ENCODE measurements at regions not wholly inside any gene's neighbourhood (a gene's known extent, or its start where the extent isn't known, plus 50 kb on each side); places are given as distances from the start of the nearest gene placed in this dataset.

DNA sequence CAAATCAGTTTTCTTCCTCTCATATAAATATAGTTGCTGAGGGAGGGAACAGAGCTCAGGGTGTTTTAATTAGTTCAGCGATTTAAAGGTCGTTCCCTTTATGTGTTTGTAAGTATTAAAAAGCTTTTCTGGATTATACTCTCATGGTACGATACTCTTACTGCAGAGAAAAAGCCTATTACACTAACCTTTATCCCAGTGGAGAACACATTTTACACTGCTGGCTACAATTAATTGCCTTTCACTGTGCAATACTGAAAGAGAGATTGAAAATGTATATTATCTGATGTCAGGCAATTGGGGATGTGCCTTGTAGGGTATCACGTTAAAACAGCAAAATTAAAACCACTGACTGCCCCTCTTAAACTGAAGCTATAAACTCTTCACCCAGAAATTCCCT lies 526.9 kb upstream of the SGCG start:
- DNase-seq (ENCODE audit: low read depth in 2 of 2) = no peak

DNA sequence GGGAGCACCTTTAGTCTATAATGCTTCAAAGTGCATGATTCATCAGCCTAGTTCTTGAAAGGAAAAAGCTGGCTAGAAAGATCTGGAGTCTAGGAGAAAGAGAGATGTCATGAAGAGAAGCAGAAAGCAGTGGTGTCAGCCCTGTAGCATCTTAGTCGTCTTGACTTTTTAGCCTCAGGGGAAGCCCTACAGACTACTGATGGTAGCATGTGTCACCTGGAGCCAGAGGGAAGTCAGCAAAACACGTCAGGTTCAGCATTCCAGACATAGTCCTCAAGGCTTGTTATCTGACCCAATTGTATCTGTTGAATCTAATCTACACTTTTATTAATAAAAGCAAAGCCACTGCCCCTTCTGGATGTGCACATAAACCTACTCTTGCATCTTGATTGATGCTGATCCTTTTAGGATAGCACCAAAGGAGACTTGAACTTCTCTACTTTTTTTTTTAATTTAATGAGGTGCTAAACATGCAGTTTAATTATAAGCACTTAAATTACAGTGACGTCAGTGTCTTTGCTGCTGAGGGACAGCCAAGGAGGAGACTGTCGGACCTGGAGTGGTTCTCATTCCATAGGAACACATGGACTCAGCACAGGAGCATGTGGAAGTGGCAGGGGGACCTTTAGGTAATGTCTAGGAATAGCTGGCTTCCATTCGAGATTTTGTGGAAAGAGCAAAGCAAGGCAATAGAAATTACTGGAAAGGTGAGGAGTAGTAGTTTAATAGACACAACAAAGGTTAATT lies 525.5 kb upstream of the SGCG start:
- no peak for DNase-seq (ENCODE audit: low read depth in 2 of 2)

DNA sequence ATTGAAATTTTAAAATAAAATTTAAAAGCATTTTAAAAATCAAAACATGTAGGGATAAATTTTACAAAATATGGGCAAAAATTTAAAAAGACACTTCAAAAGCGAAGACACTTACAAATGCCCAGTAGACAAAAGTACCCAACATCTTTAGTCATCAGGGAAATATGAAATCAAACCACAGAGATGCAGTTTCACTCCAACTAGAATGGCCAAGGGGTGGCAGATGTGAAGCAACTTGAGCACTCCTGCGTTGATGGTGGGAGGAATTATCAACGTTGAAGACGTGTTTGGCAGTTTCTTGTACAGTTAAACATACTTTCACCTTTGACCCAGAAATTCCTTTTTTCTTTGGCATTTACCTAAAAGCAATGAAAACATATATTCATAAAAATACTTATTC lies 518.0 kb upstream of the SGCG start:
- DNase-seq (ENCODE audit: low read depth in 2 of 2) = no peak

DNA sequence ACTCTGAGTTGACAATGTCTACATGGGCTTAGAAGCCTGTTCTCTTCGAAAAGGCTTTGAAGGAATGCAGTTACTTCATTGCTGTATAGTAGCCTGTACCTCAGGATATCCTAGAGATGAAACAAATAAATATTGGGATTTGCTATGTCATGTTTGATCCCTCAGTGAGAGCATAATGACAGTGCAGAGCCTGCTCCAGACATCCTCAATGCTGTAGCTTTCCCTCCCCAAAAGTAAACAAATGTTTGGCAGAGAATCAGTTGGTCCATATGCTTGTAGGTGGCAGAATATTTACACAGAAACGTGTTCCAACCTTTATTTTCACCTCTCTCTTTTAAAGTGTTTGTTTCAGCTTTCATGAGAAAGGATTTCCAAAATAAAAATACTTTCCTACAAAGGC lies 515.3 kb upstream of the SGCG start:
- DNase-seq (ENCODE audit: low read depth in 2 of 2) = no peak

DNA sequence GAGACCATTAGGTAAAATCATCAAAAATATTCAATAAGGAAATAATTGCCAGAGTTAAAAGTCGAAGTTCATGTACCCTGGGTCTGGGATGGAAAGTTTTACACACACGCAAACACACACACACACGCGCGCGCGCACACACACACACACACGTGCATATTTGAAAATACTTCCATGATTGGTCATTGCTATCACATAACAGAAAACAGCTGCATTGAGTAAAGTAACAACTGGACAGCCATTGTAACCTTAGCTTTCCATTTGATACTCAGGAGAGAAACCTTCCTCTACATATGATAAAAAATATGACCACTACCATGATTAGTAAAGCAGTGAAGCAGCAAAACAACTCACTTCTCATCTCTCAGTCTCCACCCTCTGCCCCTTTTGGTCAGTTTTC lies 490.0 kb upstream of the SGCG start:
- DNase-seq (ENCODE audit: low read depth in 2 of 2) = no peak

DNA sequence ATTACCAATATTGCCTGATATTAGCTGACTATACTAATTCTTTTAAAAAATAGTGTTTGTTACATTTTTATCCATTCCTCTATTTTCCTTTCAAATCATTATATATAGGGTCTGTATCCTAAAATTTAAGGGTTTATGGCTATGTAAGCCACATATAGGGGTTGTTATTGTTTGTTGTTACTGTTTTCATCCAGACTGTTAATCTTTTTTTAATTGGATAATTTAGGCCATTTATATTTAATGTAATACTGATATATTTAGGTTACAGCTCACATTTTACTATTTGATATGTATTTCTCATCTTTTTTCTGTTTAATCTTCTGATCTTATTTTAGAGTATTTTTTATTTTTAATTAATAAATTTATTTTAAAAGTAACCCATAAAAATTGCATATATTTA lies 487.1 kb upstream of the SGCG start:
- DNase-seq (ENCODE audit: low read depth in 2 of 2) = no peak

DNA sequence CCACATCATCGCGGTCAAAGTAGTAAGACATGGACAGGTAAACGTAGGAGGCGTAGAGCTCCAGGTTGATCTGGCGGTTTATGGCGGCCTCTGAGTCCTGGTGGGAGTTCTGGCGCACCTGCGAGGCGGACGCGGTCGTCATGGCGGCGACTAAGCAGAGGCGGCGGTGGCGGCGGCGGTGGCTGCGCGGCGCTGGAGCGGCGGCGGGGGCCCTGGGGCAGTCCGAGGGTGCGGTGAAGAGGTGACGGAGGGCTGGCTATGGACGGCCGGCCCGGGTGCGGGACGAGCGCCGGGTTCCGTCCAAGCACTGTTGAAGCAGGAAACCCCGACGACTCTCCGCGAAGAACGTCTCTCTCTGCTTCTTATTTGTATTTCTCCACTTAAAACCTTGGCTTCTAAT lies 484.3 kb upstream of the SGCG start:
- DNase-seq (ENCODE audit: low read depth in 2 of 2) = no peak

DNA sequence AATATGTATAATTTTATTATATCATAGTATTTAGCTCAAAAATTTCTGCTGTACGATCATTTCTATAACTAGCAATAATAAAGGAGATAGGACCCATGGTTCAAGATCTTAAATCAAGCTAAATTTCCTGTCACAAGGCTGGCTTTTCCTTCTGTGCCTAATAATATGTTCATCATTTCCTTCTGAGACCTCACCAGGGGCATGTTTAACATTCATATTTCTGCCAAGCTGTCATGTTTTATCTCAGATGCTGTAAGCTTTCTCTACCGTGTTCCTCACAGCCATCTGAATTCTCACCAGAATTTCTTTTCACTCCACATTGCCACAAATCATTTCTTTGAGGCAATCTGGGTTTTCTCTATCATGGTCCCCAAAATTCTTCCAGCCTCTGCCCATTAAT lies 482.3 kb upstream of the SGCG start:
- no peak for DNase-seq (ENCODE audit: low read depth in 2 of 2)

DNA sequence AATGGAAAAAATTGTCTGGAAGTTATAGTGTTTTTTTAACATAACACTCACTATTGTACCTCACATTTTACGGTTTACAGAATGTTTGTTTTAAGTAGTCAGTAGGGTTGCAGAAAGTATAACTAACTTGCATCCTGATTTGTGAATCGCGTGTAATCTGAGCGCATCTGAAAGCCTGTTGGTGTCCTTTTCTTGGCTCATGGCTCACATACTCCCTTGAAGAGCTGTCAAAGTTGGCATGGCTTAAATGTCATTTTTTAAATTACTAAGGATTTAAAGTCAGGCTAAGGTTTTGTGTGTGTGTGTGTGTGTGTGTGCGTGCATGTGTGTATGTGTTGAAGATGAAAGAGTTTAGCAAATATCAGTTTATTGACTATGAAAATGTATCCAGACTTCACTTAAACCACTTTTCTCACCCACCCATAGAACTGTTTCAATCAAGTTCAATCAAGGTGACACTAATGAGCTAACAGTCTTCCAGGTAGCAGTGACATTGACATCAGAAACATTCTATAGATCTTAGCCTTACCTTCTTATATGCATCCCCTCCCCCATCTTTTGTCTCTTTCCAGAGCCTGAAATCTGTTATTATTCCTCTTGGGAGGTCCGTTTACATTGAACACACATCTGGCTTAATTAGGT lies 480.4 kb upstream of the SGCG start:
- DNase-seq (ENCODE audit: low read depth in 2 of 2) = no peak

DNA sequence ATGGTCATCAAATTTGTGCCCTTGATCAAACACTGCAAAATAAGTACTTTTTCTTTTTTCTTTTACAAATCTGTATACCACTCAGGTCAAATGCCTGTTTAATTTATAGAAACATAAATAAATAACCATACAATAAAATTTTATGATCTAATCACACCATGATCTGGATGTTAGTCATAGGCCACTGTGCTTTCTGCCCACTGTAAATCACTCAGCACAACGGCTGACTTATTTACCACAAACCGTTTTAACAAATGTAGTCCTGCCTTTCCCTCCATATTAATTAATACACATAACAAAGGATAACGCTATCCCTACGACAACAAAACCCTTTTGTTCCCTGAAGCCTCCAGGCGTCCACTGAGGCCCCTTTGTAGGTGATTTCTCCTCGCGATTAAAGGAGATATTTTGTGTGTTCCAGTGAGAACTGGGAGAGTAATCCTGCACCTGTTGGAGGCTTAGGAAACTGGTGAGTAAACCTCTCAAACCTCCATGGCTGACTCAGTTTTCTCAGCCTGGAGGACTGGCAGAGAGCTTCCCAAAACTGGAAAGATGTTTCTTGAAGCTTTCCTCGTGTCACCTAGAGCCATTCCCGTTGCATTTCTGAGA lies 477.1 kb upstream of the SGCG start:
- DNase-seq (ENCODE audit: low read depth in 2 of 2) = no peak

DNA sequence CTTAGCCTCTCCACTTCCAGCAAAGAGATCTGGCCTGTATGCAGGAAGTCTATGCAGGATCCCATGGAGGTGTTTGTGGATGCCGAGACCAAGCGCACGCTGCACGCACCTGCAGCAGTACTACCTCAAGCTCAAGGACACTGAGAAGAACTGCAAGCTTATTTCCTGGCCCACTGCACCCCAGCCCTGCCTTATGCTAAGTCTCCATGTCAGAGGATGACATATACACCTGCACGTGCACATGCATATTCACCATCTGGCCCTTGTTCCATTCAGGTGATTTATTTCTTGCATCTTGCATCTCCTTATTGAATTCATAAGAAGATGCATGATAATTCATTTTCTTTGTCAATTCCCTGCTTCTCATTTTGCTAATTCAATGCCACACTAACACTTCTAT lies 472.8 kb upstream of the SGCG start:
- DNase-seq (ENCODE audit: low read depth in 2 of 2) = no peak

DNA sequence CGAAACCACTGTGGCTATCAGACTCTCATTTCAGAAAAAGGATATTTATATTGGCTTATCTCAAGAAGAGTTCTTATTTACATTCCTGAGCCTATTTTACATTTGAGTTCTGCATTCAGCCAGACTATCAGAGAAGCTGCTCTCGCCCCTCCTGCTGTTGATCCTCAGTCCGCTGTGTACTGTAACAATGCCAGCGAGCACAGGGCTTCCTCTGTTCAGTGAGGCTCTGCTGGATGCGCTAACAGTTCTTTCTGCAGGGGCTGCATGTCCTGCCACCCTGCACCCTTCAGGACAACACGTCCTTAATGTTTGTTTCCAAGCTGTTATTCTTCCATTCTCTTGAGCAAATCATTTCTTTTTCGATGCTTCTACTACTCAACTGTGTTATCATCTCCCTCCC lies 463.7 kb upstream of the SGCG start:
- no peak for DNase-seq (ENCODE audit: low read depth in 2 of 2)

DNA sequence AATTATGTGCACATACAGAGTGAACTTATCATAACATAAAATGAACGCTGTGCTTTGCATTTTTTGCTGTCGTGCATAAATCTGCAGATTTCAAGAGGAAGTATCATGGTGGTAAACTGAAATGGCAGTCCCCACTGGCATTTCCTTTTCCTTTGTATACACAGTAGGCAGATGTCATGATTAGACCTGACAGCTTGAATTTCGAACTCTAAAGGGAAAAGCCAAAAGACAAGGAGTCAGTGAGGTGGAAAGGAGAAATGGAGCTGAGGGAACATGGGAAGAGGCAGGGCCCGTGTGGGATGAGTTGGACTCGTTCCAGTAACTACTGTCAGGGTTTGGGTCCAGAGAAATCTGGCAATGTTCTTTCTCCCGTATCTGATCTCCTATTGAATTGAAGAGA lies 454.1 kb upstream of the SGCG start:
- DNase-seq (ENCODE audit: low read depth in 2 of 2) = no peak

DNA sequence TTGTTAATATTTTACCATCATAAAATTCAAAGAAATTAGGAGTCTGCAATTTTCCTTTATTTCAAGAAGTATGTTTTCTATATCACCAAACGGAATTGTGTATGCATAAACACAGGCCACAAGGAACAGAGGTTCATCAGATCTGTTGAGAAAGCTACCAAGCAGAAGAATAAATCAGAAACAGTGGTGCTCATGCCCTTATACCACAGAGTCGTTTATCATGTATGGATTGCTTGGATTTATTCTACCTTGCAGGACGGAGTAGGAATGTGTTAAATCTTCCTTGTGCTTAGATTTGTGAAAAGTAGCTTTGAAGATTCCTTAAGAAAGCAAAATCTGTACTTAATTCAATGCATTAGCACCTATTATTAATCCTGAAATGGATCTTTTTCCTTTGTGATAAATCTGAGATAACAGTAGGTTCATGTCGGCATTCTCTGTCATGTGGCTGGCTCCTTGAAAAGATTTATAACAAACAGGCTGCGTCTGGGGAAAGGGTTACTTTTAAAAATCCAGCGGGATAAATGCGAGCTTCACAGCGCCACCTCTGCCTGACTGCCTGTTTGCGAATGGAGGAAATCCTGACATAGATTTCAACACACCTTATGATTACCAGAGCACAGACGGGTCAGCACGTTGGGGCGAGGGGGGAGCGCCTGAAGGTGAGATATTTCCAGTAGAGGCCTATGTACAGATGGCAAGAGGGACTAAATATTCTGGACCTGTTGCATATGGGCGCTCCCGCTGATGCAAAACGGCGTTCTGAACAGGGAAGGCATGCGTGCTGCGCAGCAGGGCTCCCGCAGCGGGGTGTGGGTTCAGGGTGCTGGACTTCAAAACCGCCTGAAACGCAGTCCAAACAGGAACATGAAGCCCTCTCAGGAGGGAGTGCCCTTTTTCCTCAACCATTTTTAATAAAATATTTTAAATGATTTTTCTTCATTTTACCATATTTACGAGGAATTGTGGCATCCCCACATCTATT lies 445.5 kb upstream of the SGCG start:
- no peak for DNase-seq (ENCODE audit: low read depth in 2 of 2)

DNA sequence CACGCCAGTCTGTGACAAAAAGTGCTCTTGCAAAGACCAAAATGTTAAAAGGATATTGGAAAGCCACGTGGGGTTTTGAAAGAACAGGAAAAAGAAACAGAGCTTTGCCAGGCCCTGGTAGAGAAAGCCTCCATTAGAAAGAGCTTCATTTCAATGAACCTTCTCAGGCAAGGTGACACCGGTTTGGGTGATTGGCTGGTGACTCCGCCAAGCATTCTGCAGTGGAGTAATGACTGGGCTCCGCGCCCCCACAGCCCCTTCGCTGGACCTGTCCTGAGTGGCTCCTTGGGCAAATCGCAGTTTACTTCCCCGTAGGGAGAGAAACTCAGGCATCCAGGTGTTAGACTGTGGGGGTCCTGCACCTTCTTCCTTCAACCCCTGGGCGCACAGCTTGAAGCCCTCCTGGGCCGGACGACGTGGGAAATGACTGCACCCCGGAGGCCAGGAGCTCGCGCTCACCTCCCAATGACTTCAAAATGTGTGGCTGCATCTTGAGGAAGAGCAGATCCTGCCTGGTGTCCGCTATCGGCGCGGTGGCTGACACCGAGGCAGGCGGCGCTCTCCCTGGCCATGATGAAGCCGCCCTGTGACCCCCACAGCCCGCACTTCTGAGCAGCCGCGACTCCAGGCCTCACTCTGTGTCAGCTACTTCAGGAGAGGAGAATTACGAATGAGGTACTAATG lies 444.6 kb upstream of the SGCG start:
- no peak for DNase-seq (ENCODE audit: low read depth in 2 of 2)

DNA sequence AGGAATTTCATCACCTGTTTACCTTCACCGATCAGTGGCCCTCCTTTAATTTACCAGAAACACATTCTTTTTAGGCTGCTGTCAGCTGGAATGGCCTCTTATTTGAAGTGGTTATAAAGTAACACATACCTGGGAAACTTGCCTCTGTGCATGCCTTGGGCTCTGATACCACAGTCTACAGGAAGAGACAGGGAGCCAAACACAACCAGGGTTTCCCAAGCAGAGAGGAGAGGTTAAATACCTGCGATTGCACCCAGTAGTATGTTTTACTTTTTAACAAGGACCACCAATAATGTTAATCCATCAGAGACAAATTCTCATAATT lies 444.0 kb upstream of the SGCG start:
- no peak for DNase-seq (ENCODE audit: low read depth in 2 of 2)

DNA sequence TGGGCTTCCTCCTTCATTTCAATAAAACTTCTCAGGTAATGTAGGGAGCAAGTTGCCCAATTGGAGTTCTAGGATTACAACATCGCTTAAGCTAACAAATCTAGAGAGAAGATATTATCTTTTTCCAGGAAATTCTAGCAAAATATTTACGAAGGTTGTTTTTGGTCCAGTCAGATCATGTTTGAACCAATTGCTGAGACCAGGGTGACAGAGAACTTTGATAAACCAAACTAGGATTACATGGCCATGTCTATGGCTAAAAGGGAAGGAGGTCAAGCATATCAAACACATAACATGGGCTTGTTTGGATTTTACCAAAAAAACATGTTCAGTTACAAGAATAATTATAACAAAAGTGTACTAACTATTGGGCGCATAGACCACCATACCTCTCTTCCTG lies 442.4 kb upstream of the SGCG start:
- DNase-seq (ENCODE audit: low read depth in 2 of 2) = no peak

DNA sequence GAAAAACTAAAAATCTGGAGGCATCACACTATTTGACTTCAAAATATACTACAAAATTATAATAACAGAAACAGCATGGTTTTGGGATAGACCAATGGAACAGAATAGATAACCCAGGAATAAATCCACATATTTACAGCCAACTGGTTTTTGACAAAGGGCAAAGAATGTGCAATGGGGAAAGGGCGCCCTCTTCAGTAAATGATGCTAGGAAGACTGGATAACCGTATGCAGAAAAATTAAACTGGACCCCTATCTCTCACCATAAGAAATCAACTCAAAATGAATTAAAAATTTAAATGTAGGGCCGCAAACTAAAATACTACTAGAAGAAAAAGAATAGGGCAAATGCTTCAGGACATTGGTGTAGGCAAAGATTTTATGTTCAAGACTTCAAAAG lies 440.5 kb upstream of the SGCG start:
- DNase-seq (ENCODE audit: low read depth in 2 of 2) = no peak

DNA sequence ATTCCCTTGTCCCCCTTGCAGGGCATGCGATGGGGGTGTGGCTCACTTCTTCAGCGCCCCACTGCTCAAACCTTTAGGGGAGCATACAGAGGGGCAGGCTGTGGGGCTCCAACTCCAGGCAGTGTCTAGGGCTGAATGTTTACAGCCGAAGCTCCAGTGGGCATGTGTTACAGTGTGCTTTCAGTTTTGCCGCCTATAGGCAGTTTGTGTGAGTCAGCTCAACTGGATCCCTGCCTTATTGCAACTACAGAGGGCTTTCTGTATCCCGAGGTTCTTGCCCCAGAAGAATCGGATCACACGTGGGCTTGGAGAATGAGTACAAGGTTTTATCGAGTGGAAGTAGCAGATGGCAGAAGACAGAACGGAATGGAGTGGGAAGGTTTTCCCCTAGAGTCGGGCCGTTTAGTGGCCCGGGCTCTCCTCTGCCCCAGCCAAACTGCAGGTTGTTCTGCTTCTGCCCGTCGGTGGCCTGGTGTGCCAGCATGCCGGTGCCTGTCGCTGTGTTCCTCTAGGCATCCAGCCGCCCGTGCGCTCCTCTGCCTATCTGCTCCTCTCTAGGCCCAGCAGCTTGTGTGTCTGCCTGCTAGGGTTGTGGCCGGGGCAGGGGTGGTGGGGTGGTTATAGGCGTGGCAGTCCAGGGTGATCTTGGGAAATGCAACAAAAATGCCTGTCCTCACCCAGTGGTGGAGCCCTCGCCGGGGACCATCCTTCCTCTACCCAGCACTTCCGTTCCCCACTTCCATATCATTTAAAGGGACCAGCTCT lies 435.9 kb upstream of the SGCG start:
- no peak for DNase-seq (ENCODE audit: low read depth in 2 of 2)

DNA sequence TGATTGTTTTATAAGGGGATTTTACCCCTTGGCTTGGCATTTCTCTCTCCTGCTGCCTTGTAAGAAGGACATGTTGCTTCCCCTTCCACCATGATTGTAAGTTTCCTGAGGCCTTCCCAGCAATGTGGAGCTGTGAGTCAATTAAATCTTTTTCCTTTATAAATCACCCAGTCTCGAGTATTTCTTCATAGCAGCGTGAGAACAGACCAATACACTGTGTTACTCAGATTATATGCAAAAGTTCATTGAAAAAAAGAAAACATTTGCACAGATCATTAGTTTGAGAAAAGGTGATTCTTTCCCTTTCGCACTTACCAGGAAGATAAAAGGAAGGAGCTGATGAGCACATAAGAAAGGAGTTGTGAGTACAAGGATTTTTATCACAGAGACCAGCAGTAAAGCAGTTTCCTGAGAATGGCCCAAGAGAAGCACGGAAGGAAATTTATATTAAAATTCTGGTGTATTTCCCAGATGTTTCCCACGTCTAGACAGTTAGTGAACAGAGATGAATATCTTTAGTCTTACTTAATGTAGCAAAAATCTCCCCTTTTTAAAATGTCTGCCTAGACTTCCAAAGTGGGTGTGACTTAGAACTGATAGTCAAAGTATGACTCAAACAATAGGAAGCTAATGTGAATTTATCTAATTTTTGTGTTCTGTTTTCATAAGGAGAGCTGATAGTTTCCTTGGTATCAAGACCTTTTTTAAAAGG lies 431.8 kb upstream of the SGCG start:
- no peak for DNase-seq (ENCODE audit: low read depth in 2 of 2)
